Trophoblast cell (in vitro differentiated cells and primary cell): ENCODE measurements at regions not wholly inside any gene's neighbourhood (a gene's known extent, or its start where the extent isn't known, plus 50 kb on each side); places are given as distances from the start of the nearest gene placed in this dataset.

Experiments used
- DNase-seq, 2 donors: peaks; one replicate each; pipeline ENCODE4 v3.0.0-alpha.2; 2016
- H2AFZ ChIP-seq: 2 replicates; pipeline ENCODE4 v1.6.1; 2013; ENCODE audit warnings: low read length, moderate library complexity, mild to moderate bottlenecking; ENCODE audit not compliant: insufficient read depth, poor library complexity
- H2AK5ac ChIP-seq: 2 replicates; pipeline ENCODE4 v1.6.1; 2013; ENCODE audit warnings: mild to moderate bottlenecking, low read length
- H2BK120ac ChIP-seq: 2 replicates; pipeline ENCODE4 v1.6.1; 2013; ENCODE audit warnings: low read length, mild to moderate bottlenecking, moderate library complexity; ENCODE audit not compliant: insufficient read depth, poor library complexity
- H2BK12ac ChIP-seq: 2 replicates; pipeline ENCODE4 v1.6.1; 2013; ENCODE audit warnings: mild to moderate bottlenecking, low read length, moderate library complexity
- H2BK5ac ChIP-seq: 2 replicates; pipeline ENCODE4 v1.6.1; 2013; ENCODE audit warnings: low read length, low read depth, moderate library complexity, mild to moderate bottlenecking; ENCODE audit not compliant: poor library complexity
- H3K14ac ChIP-seq: 2 replicates; pipeline ENCODE4 v1.6.1; 2013; ENCODE audit warnings: mild to moderate bottlenecking, low read length
- H3K18ac ChIP-seq: 2 replicates; pipeline ENCODE4 v1.6.1; 2013; ENCODE audit warnings: mild to moderate bottlenecking, low read length
- H3K23ac ChIP-seq: 2 replicates; pipeline ENCODE4 v1.6.1; 2013; ENCODE audit warnings: low read length
- H3K27ac ChIP-seq: 2 replicates; pipeline ENCODE4 v1.5.1; 2013; ENCODE audit warnings: low read depth, mild to moderate bottlenecking, inconsistent platforms, low read length, moderate library complexity
- H3K27me3 ChIP-seq: 2 replicates; pipeline ENCODE4 v1.6.1; 2013; ENCODE audit warnings: inconsistent platforms, mild to moderate bottlenecking, low read length, moderate library complexity; ENCODE audit not compliant: insufficient read depth
- H3K36me3 ChIP-seq, 2 experiments: 1 replicate in 1 of 2; 2 replicates in 1 of 2; pipeline ENCODE4 v1.6.1; 2013; ENCODE audit warnings: low read length in 2 of 2, mild to moderate bottlenecking in 2 of 2, moderate library complexity in 1 of 2; ENCODE audit not compliant: insufficient read depth in 2 of 2, control insufficient read depth in 1 of 2
- H3K4ac ChIP-seq: 2 replicates; pipeline ENCODE4 v1.6.1; 2013; ENCODE audit warnings: low read depth, mild to moderate bottlenecking, low read length, moderate library complexity
- H3K4me1 ChIP-seq, 2 experiments: 1 replicate in 1 of 2; 2 replicates in 1 of 2; pipeline ENCODE4 v1.6.1; 2013; ENCODE audit warnings: low read length in 2 of 2, mild to moderate bottlenecking in 2 of 2, moderate library complexity in 1 of 2; ENCODE audit not compliant: insufficient read depth in 2 of 2, control insufficient read depth in 1 of 2
- H3K4me2 ChIP-seq: 2 replicates; pipeline ENCODE4 v1.6.1; 2013; ENCODE audit warnings: inconsistent platforms, mild to moderate bottlenecking, low read length, moderate library complexity
- H3K4me3 ChIP-seq: 2 replicates; pipeline ENCODE4 v1.5.1; 2013; ENCODE audit warnings: mild to moderate bottlenecking, low read depth, low read length, inconsistent platforms
- H3K79me1 ChIP-seq: one replicate; pipeline ENCODE4 v1.6.1; 2013; ENCODE audit warnings: low read length
- H3K79me2 ChIP-seq: 2 replicates; pipeline ENCODE4 v1.6.1; 2013; ENCODE audit warnings: low read length, mild to moderate bottlenecking; ENCODE audit not compliant: control insufficient read depth, insufficient read depth, poor library complexity
- H3K9ac ChIP-seq: 2 replicates; pipeline ENCODE4 v1.6.1; 2013; ENCODE audit warnings: mild to moderate bottlenecking, low read length
- H3K9me3 ChIP-seq: 2 replicates; pipeline ENCODE4 v1.6.1; 2013; ENCODE audit warnings: low read depth, mild to moderate bottlenecking, control low read depth, inconsistent platforms, low read length; ENCODE audit not compliant: insufficient read depth
- H4K12ac ChIP-seq: 2 replicates; pipeline ENCODE4 v1.6.1; 2013; ENCODE audit warnings: low read depth, mild to moderate bottlenecking, low read length, moderate library complexity
- H4K8ac ChIP-seq: 2 replicates; pipeline ENCODE4 v1.6.1; 2013; ENCODE audit warnings: low read depth, mild to moderate bottlenecking, low read length, moderate library complexity
- H4K91ac ChIP-seq: one replicate; pipeline ENCODE4 v1.6.1; 2013; ENCODE audit warnings: low read depth, mild to moderate bottlenecking, low read length, moderate library complexity
- WGBS: extraction: QIAGEN DNeasy Blood & Tissue Kit; methylation state at CpG from one replicate; pipeline ENCODE4 v1.1.7; 2013; ENCODE audit warnings: missing lambda C conversion rate; ENCODE audit not compliant: insufficient read length, insufficient coverage; ENCODE audit errors: extremely low coverage; 5-methylcytosine and 5-hydroxymethylcytosine counted together

- H3K9me3 ChIP-seq: no peaks in the 10 kb centered on the region
- H4K91ac ChIP-seq: no peak overlapping the region
- H3K36me3 ChIP-seq: no peaks in the 10 kb centered on the region
- H3K4me2 ChIP-seq: no peak overlapping the region
- H3K14ac ChIP-seq: no peak overlapping the region
- no peak overlapping the region for H2AFZ ChIP-seq
- H3K23ac ChIP-seq: no peak overlapping the region
- H2AK5ac ChIP-seq: no peak overlapping the region
- no peak overlapping the region for H4K8ac ChIP-seq
- H3K9ac ChIP-seq: no peak overlapping the region
- no CpG with 5 or more reads among the region's 2 CpGs for WGBS
- H3K27me3 ChIP-seq: no peaks in the 10 kb centered on the region
- no peak overlapping the region for H3K27ac ChIP-seq
- no peak overlapping the region for H3K18ac ChIP-seq
- H3K4me1 ChIP-seq: no peaks in the 10 kb centered on the region
- no peak overlapping the region for H2BK12ac ChIP-seq
- no peak overlapping the region for H2BK5ac ChIP-seq
- no peak overlapping the region for H4K12ac ChIP-seq
- no peak overlapping the region for H3K4me3 ChIP-seq
- no peak overlapping the region for H3K4ac ChIP-seq
- DNase-seq: no peak
- no peaks in the 10 kb centered on the region for H3K79me1 ChIP-seq
- no peaks in the 10 kb centered on the region for H3K79me2 ChIP-seq
- no peak overlapping the region for H2BK120ac ChIP-seq
Measured at GRCh38 chr17:53273126-53273525, 549.6 kb upstream of the KIF2B start.

GRCh38 chr17:53270936-53271335 lies 551.8 kb upstream of the KIF2B start:
- WGBS: no CpG with 5 or more reads among the region's 1 CpG
- no peak for DNase-seq
- Histone ChIP-seq H3K79me2 (no peaks in the 10 kb centered on the region), H3K9ac (no peak overlapping the region), H4K12ac (no peak overlapping the region), H2AK5ac (no peak overlapping the region), H2AFZ (no peak overlapping the region), H3K4me1 (no peaks in the 10 kb centered on the region), H3K4me3 (no peak overlapping the region), H3K79me1 (no peaks in the 10 kb centered on the region), H2BK5ac (no peak overlapping the region), H3K14ac (no peak overlapping the region), H3K23ac (no peak overlapping the region), H4K8ac (no peak overlapping the region), H2BK12ac (no peak overlapping the region), H3K9me3 (no peaks in the 10 kb centered on the region), H2BK120ac (no peak overlapping the region), H3K4ac (no peak overlapping the region), H3K18ac (no peak overlapping the region), H3K27ac (no peak overlapping the region), H3K27me3 (no peaks in the 10 kb centered on the region), H4K91ac (no peak overlapping the region), H3K4me2 (no peak overlapping the region), H3K36me3 (no peaks in the 10 kb centered on the region)

- no peak overlapping the region for H4K12ac ChIP-seq
- no peak overlapping the region for H2BK5ac ChIP-seq
- no peak overlapping the region for H3K4me2 ChIP-seq
- no peak overlapping the region for H2BK120ac ChIP-seq
- no peak overlapping the region for H3K4me3 ChIP-seq
- no peaks in the 10 kb centered on the region for H3K9me3 ChIP-seq
- H3K4ac ChIP-seq: no peak overlapping the region
- no peaks in the 10 kb centered on the region for H3K79me2 ChIP-seq
- no peaks in the 10 kb centered on the region for H3K27me3 ChIP-seq
- H3K79me1 ChIP-seq: no peaks in the 10 kb centered on the region
- no peak overlapping the region for H3K14ac ChIP-seq
- no peak overlapping the region for H3K18ac ChIP-seq
- no peak overlapping the region for H3K9ac ChIP-seq
- no peaks in the 10 kb centered on the region for H3K36me3 ChIP-seq
- no peak overlapping the region for H4K91ac ChIP-seq
- no peak overlapping the region for H3K27ac ChIP-seq
- H2AK5ac ChIP-seq: no peak overlapping the region
- no peak overlapping the region for H3K23ac ChIP-seq
- no peak for DNase-seq
- WGBS: no CpG with 5 or more reads among the region's 1 CpG
- no peak overlapping the region for H2AFZ ChIP-seq
- no peak overlapping the region for H4K8ac ChIP-seq
- H2BK12ac ChIP-seq: no peak overlapping the region
- no peaks in the 10 kb centered on the region for H3K4me1 ChIP-seq
Measured at GRCh38 chr17:53264730-53265129, 558.0 kb upstream of the KIF2B start.

GRCh38 chr17:53253956-53254597 lies 568.6 kb upstream of the KIF2B start:
- Histone ChIP-seq H3K36me3 (no peaks in the 10 kb centered on the region), H3K9me3 (peaks cover 4% of the 10 kb centered on the region), H2BK5ac (no peak overlapping the region), H3K14ac (no peak overlapping the region), H2BK120ac (no peak overlapping the region), H4K12ac (no peak overlapping the region), H3K4me2 (no peak overlapping the region), H2BK12ac (no peak overlapping the region), H4K91ac (no peak overlapping the region), H3K18ac (no peak overlapping the region), H3K79me2 (no peaks in the 10 kb centered on the region), H3K27ac (no peak overlapping the region), H3K23ac (no peak overlapping the region), H3K9ac (no peak overlapping the region), H2AFZ (no peak overlapping the region), H3K79me1 (no peaks in the 10 kb centered on the region), H2AK5ac (no peak overlapping the region), H4K8ac (no peak overlapping the region), H3K4ac (no peak overlapping the region), H3K4me3 (no peak overlapping the region), H3K4me1 (no peaks in the 10 kb centered on the region), H3K27me3 (no peaks in the 10 kb centered on the region)
- no CpG with 5 or more reads among the region's 1 CpG for WGBS
- no peak for DNase-seq
